NCI-H2196 treated with DMSO at 0.1 percent for 48 hours (cell line): ENCODE measurements at regions not wholly inside any gene's neighbourhood (a gene's known extent, or its start where the extent isn't known, plus 50 kb on each side); places are given as distances from the start of the nearest gene placed in this dataset.
"Not testable (repeated sequence)": the region's sequence is repeated elsewhere in the genome, so short reads cannot be mapped to it uniquely, and the experiment has no call there.

Experiments
- DNase-seq: peaks from one replicate; lab custom pipeline; 2025; ENCODE audit not compliant: unreplicated experiment; lab: John Stamatoyannopoulos, UW

DNA sequence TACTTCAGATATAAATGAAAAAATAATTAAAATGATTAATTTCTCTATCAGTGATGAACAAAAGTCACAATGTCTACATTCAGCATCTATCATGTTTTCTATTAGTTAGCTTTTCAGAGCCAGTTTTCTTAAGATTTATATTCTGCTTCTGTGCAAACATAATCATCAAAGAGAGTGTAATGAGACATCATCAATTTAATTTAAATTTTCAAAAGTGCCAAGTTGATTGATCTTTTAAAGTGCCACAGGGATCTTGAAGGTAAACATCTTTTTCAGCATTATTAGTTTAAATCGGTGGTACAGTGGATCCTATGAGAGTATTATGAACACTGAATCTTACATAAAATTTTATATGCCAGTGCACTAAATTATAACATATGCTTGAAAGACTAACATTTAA lies 1176.1 kb downstream of the PLA2G4A start:
- no peak for DNase-seq

DNA sequence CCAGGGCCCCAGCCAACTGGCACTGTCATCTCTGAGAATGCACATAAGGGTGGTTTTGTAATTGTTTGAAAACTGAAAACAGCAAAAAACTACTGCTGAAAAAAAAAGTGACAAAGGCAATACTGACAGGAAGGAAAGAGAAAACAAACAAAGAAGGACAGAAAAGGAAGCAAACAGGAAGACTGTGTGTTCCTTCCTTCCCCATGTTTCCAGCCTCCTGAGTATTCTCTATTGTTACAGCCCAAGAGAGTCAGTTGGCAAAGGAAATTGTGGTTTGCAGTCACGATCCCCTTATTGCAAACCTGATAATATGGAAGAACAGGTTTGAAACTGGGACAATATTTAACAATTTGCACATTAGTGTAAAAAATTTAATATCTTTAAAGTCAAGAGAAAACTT lies 1177.6 kb downstream of the PLA2G4A start:
- DNase-seq: no peak

DNA sequence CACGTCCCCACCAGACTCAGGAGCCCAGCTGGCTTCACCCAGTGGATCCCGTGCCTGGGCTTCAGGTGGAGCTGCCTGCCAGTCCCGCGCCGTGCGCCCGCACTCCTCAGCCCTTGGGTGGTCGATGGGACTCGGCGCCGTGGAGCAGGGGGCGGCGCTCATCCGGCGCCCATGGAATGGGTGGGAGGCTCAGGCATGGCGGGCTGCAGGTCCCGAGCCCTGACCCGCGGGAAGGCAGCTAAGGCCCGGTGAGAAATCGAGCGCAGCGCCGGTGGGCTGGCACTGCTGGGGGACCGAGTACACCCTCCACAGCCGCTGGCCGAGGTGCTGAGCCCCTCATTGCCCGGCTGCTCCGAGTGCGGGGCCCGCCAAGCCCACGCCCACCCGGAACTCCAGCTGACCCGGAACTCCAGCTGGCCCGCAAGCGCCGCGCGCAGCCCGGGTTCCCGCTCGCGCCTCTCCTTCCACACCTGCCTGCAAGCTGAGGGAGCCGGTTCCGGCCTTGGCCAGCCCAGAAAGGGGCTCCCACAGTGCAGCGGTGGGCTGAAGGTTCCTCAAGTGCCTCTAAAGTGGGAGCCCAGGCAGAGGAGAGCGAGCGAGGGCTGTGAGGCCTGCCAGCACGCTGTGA lies 1184.6 kb downstream of the PLA2G4A start:
- not testable (repeated sequence) for DNase-seq

DNA sequence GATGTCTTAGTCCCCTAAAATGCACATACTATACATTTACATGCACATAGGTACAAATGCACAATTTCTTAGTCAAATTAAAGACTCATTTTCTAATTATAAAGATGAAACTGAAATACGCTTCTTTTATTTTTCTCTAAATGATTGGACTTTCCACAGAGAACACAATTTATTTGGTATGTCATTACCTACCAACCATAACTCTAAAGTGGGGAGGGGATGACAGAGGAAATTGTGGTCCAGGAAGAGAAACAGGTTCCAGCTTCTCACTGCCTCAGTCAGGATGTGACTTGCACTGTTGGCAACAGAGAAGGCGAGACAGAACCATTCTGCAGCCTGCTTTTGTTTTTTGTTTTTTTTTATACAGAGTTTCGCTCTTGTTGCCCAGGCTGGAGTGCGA lies 1189.2 kb downstream of the PLA2G4A start:
- no peak for DNase-seq

DNA sequence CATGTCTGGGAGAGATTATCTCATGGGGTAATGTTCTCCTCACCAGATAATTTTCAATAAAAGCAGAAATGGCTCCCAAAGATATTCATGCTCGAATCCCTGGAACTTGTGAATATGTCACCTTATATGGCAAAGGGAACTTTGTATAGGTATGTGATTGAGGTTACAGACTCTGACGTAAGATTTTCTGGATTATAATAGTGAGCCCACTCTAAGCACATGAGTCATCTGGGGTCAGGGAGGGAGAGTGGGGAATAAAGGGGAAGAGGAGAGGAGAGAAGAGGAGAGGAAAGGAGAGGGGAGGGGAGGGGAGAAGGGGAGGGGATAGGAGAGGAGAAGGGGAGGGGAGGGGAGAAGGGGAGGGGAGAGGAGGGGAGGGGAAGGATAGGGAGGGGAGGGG lies 1193.9 kb downstream of the PLA2G4A start:
- no peak for DNase-seq

DNA sequence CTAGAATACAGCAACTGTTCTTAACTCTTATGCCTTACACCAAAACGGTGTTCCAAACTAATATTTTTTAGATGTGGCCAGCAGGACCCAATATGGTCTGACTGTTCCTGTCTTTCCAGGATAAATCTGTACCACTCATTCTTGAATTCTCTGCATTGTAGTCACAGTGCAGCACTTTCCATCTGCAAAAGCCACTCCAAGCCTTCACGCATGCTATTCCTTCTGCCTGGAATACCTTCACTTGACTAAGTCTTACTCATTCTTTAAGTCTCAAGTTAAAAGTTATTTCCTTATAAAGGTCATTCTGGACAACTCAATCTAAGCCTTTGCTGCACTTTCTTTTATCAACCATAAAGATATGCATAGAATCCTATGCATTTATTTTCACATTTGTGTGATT lies 1194.5 kb downstream of the PLA2G4A start:
- no peak for DNase-seq

DNA sequence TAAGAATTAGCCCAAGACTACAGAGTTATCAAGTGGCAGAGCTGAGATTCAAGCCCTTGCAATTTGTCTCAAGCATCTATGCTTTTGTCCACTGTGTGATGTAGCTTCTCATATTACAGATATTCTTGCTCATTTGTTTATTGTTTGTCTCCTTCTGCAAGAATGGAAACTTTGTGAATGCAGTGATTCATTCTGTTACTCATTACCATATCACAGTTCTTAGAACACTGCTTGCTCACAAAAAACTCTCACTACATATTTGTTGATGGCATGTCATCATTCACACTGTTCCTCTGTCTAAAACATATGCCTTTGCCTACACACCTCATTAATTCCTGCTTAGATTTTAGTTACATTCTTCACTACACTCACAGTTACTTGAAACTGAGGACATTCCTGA lies 1198.9 kb downstream of the PLA2G4A start:
- DNase-seq: no peak

DNA sequence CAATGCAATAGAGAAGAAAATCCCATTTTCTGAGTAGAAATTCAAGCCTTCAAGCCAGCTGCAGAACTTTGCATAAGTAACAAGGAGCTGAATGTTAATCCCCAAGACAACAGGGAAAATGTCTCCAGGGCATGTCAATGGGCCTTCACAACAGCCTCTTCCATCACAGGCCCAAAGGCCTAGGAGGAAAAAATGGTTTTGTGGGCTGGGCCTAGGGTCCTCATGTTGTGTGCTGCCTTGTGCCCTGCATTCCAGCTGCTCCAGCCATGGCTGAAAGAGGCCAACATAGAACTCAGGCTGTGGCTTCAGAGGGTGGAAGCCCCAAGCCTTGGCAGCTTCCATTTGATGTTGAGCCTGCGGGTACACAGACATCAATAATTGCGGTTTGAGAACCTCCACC lies 1208.8 kb downstream of the PLA2G4A start:
- not testable (repeated sequence) for DNase-seq

DNA sequence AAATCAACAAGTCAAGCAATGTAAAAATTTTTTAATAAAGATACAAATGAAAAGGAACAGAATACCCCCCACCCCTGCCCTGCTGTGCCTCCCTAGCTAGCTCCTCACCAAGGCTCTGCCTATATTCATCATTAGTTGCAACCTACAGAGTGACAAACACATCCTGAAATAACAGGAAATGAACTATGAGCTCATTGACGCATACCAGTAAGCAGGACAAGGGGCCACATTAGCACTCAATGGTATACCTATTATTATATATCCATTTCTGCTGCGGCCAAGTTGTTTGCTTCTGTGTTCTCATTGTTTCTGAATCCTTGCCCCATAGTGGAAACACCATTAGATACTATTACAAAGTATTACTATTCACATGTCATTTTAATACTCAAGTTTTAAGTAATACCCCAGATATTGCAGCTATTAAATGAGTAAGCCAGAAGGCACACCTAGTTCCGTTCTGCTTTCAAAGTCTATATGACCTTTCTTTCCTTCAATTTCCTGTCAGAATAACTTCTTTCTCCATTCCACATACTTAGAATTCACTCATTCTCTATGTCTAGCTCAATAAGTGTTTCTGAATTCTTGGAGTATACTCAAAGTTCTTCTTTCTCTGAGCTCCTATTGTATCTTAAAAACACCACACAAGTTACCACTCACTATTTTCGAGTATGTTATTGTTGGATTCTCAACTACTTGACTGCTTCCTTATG lies 1214.9 kb downstream of the PLA2G4A start:
- no peak for DNase-seq

DNA sequence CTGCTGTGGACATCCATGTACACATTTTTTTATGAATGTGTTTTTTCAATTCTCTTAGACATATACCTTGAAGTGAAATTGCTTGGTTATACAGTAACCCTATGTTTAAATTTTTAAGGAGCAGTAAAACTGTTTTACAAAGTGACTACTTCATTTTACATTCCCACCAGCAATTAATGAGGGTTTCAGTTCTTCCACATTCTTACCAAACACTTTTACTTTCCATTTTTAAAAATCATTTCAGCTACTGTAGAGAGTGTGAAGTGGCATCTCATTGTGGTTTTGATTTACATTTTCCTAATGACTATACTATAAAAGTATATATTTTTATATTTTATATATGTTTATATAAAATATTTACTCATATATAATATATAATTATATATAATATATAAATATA lies 1221.5 kb downstream of the PLA2G4A start:
- DNase-seq: no peak

DNA sequence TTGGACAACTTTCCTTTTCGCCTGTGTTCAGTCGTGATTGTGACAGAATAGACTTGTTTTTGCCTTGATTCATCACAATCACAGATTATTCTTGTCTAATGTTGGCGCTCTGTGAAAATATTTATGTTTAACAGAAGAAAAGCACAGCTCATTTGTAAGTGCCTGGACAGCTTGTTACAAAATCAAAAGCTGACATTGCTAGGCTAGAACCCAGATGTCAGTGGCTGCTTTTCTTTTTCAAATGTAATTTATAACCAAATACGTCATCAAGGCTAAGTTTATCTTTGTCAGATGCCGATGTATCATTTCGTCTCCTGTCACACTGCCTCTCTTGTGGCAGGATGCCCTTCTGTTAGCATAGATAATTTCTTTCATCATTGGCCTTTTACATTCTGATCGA lies 1227.3 kb downstream of the PLA2G4A start:
- DNase-seq: no peak

DNA sequence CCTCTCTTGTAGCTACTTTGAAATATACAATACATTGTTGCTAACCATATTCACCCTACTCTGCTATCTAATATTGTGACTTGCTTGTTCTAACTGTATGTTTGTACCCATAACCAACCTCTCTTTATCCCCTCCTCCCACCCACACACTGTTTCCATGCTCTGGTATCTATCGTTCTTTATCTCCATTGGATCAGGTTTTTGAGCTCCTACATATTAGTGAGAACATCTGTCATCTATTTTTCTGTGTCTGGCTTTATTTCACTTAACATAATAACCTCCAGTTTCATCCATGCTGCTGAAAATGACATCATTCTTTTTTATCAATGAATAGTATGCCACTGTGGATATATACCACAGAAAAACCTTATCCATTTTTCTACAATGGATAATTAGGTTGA lies 1230.1 kb downstream of the PLA2G4A start:
- no peak for DNase-seq

DNA sequence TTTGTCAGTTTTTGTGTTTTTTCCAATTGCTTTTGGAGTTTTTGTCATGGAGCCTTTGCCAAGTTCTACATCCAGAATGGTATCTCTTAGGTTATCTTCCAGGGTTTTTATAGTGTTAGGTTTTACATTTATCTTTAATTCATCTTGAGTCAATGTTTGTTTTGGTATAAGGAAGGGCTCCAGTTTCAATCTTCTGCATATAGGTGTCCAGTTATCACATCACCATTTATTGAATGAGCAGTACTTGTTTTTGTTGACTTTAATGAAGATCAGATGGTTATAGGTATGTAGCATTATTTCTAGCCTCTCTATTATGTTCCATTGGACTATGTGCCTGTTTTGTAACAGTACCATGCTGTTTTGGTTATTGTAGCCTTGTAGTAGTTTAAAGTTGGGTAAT lies 1233.1 kb downstream of the PLA2G4A start:
- no peak for DNase-seq

DNA sequence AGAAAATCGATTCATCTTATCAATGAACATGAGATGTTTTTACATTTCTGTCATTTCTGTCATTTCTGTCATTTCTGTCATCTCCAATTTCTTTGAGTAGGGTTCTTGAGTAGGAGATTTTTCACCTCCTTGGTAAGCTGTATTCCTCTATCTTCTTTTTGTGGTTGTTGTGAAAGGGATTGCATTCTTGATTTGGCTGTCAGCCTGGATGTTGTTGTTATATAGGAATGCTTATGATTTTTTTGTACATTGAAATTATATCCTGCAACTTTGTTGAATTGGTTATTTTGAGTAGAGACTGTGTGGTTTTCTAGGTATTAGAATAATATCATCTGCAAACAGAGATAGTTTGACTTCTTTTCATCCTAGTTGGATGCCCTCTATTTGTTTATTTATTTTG lies 1233.7 kb downstream of the PLA2G4A start:
- no peak for DNase-seq

DNA sequence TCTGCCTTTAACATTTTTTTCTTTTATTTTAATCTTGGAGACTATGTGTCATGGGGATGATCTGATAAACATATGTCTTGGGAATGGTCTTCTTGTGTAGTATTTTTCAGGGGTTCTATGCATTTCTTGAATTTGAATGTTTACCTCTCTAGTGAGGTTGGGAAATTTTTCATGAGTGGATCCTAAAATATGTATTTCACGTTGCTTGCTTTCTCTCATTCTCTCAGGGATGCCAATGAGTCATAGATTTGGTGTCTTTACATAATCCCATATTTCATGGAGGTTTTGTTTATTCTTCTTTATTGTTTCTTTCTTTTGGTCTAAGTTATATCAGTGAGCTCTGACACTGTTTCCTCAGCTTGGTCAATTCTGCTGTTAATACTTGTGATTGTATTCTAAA lies 1237.2 kb downstream of the PLA2G4A start:
- no peak for DNase-seq

DNA sequence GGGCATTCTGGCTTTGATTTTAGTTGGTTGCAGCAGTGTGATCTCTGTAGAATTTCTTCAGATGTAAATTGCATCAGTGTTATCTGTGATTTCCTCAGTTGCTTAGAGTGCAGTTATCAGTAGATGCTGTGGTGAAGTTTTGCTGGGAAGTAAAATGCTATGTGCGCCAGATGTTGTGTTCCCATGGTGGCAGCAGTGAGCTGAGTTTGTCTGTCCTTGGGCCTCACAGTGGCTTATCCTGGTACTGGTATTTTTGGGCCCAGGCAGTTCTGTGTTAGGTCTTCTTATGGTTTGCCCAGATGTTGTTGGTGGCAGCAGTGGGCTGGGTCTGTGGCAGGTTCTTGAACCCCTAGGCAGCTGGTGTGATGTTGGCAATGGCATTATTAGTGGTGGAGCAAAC lies 1242.1 kb downstream of the PLA2G4A start:
- no peak for DNase-seq

DNA sequence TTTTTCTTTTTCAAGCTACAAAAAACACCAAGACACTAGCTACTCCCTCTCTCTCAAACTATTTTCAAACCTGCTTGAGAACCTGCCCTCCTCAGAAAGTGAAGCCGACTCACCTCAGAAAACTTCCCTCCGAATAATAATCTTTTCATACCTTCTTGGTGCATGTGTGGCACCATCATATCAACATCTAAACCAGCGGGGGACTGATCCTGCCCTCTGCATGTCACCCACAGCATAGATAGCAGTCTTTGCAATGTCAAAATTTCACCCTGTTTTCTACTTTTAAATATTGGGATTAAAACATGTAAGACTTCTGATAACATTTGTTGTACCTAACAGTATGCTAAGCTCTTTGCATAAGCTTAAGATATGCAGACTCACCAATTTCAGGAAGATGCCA lies 1260.3 kb downstream of the PLA2G4A start:
- no peak for DNase-seq

DNA sequence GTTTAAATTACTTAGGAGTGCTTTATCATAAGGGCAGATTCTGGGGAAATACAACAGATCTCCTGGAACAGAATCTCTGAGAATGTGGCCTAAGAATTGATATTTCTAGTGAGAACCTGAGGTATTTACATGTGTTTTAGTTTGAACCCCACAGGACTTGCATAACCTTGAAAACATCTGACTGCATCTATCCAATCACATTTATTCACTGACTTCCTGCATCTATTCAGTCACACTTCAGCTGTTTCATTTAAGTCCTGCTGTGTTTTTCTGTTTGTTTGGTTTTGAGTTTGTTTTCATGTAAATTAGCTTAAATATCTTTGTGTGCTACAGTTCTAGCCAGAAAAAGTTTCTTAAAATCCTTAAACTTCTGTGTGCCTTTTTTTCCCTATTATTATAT lies 1260.7 kb downstream of the PLA2G4A start:
- no peak for DNase-seq

DNA sequence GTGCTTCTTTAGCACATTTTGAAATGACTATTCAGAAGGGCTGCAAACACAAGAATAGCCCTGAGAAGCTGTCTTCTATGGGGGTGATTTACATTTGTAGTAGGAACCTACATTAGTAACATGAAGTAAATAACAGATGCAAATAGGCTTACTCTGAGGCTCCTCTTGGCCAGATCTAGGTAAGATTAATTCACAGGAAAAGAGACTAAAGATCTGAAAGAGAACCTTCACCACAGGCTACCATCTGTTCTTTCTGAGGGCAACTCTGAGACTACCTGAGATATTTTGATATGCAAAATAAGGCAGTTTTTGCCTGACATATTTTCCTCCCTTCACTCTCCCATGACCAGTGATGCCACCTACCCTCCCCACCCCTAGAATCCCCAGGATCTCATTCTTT lies 1267.8 kb downstream of the PLA2G4A start:
- DNase-seq: no peak

DNA sequence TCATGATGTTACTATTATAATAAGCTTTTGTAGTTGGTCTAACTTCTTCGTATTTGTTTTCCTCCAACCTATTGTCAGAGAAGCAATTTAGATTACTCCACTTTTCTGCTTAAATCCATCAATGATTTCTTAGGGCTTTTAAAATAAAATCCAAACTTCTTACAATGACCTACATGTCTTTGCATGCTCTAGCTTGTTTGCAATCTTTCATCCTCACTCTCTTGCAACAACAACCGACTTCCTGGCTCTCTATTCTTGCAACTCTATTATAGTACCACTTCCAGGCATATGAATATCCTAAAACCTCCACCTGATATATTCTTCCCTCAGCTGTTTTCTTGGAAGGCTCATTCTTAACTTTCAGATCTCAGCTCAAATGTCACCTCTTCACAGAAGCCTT lies 1288.7 kb downstream of the PLA2G4A start:
- no peak for DNase-seq

DNA sequence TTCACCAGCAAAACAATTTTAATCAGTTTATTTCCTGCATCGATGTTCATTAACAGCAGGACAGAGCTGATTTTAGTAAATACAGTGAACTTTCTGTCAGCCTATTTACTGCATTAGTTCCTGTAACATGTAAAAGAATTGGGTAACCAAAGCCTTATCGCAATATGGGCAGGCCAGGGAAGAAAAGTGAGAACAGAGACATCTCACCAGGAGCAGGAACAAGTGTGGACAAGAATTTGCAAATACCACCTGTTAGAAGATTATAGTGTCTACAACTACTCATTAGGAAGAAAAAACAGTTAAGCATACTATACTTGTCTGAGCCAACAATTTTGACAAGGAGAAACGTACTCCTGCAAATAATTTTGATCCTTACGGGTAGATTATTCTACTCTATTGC lies 1293.9 kb downstream of the PLA2G4A start:
- DNase-seq: no peak

DNA sequence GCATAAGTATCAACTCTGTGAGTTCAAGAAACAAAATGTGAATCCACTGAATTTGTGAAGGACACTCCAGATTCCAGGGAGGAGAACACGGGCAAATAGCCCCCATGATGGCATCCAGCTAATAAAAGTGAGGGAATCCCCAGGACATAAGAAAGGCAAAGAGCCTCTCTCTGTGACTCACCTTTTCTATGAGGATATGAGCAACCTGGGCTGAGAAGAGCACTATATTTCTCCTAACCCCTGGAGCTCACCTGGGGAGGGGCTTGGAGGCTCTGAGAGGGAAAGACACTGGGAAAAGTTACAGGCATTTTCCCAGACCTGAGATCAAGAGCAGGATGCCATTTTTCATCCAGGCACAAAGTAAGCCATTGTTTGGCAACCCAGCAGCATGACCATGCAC lies 1298.8 kb downstream of the PLA2G4A start:
- no peak for DNase-seq

DNA sequence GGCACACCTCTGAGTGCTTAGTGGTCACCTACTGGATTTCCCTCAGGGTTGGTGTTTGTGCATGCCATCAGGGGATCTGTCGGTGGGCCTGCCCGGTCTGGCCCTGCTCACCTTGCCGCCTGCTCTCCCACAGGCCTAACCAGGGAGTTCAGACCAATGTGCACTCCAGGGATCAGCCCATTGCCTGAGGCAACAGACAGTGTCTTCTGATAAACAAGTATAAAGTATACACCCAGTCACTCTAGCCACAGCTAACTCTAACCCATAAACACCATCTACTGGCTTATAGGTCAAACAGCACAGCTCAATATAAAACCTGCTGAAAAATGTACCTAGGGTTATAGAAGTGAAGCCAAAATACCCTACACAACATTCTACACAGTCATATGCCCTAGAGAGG lies 1300.0 kb downstream of the PLA2G4A start:
- no peak for DNase-seq
